ENCODE measurements at regions not wholly inside any gene's neighbourhood (a gene's known extent, or its start where the extent isn't known, plus 50 kb on each side); places are given as distances from the start of the nearest gene placed in this dataset.

DNA sequence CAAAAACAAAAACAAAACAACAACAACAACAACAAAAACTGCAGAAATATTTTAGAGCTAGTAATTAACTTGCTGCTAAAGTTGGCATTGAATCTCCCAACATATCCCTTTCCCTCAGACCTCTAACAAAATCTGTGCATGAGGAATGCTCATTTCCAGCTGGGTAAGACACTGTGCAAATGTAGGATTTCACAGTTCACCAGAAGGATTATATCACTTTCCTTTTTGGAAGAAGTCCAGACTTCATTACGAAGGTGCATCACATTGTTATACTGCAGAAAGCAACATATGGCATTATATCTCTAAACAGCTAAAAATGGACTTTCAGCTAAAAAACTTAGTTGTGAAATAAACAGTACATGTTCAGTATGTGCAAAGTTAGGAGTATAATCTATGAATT is 341.8 kb downstream of the FSCB start:
- intact Hi-C loops (cut with DNase I): no loop called here
- Histone ChIP-seq H3K4me3 (no peak overlapping the region), H3K27ac (no peak overlapping the region), H3K9me3 (peaks cover 0 to 6% (median 0%) of the 10 kb centered on the region in 12 donors), H3K36me3 (no peaks in the 10 kb centered on the region), H3K27me3 (no peaks in the 10 kb centered on the region), H3K4me1 (no peaks in the 10 kb centered on the region)
- no peak for ATAC-seq
- DNase-seq: no peak
- TF ChIP-seq POLR2A (IDR thresholded peaks at IDR 0.05): no peak
- TF ChIP-seq, protein P1, sequence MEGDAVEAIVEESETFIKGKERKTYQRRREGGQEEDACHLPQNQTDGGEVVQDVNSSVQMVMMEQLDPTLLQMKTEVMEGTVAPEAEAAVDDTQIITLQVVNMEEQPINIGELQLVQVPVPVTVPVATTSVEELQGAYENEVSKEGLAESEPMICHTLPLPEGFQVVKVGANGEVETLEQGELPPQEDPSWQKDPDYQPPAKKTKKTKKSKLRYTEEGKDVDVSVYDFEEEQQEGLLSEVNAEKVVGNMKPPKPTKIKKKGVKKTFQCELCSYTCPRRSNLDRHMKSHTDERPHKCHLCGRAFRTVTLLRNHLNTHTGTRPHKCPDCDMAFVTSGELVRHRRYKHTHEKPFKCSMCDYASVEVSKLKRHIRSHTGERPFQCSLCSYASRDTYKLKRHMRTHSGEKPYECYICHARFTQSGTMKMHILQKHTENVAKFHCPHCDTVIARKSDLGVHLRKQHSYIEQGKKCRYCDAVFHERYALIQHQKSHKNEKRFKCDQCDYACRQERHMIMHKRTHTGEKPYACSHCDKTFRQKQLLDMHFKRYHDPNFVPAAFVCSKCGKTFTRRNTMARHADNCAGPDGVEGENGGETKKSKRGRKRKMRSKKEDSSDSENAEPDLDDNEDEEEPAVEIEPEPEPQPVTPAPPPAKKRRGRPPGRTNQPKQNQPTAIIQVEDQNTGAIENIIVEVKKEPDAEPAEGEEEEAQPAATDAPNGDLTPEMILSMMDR (IDR thresholded peaks at IDR 0.05): no peak
- 24 to 43% (median 38%) methylated on average over 1 of the region's 1 CpG for WGBS, 4 donors

DNA sequence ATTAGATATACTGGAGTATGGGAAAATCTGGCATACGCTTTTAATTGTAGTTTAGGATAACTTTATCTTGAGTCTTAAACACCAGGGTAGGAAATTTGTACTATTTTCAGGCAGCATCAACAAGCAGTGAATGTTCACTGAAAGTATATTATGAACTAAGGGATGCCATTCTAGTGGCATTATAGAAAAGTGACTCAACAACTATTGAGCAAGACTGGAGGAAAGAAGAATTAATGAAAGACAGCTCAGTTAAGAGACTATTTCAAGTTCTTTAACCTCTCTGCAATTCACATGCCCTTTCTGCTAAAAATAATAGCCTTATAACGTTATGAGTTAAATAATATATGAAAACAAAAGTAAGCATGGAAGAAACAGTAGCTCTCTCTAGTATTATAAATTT is 343.1 kb downstream of the FSCB start:
- intact Hi-C loops (cut with DNase I): no loop called here
- H3K4me1 ChIP-seq: no peaks in the 10 kb centered on the region
- no peak overlapping the region for H3K27ac ChIP-seq
- H3K27me3 ChIP-seq: no peaks in the 10 kb centered on the region
- no peaks in the 10 kb centered on the region for H3K36me3 ChIP-seq
- no peak for ATAC-seq
- peaks cover 0 to 6% (median 0%) of the 10 kb centered on the region in 12 donors for H3K9me3 ChIP-seq
- DNase-seq: no peak
- no peak overlapping the region for H3K4me3 ChIP-seq
- no peak for TF ChIP-seq POLR2A (IDR thresholded peaks at IDR 0.05)
- TF ChIP-seq, protein P1 (IDR thresholded peaks at IDR 0.05): no peak
- 62 to 79% (median 74%) methylated on average over 2 of the region's 2 CpGs for WGBS, 4 donors

GRCh38 chr14:44162197-44162596 is 344.9 kb downstream of the FSCB start:
- WGBS, 4 donors: 80 to 87% (median 84%) methylated on average over 5 of the region's 5 CpGs
- no peak for DNase-seq
- intact Hi-C loops (cut with DNase I): no loop called here
- TF ChIP-seq, protein P1 (IDR thresholded peaks at IDR 0.05): no peak
- TF ChIP-seq POLR2A (IDR thresholded peaks at IDR 0.05): no peak
- Histone ChIP-seq H3K9me3 (peaks cover 0 to 6% (median 0%) of the 10 kb centered on the region in 12 donors), H3K27ac (no peak overlapping the region), H3K4me3 (no peak overlapping the region), H3K27me3 (no peaks in the 10 kb centered on the region), H3K36me3 (no peaks in the 10 kb centered on the region), H3K4me1 (no peaks in the 10 kb centered on the region)
- ATAC-seq: no peak

DNA sequence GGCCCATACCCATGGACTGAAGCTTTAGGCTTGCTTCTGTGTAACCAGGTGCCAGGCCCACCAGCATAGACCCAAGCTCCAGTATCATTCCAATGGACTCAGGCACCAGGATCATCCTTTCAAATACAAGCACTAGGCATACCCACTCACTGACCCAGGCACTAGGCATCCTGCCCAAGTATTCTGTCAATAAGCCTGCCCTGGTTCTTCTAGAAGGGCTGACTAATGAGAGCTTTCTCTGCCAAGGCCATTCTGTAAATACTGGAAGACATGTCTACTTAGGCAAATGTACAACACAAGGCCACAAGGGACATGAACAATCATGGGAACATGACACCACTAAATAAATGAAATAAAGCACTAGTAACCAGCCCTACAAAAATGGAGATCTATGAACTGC is 352.2 kb downstream of the FSCB start:
- H3K4me3 ChIP-seq: no peak overlapping the region
- ATAC-seq: no peak

More for the DNA sequence above, 352.2 kb downstream of the FSCB start:
- TF ChIP-seq POLR2A (IDR thresholded peaks at IDR 0.05): no peak
- TF ChIP-seq, protein P1 (IDR thresholded peaks at IDR 0.05): no peak
- Histone ChIP-seq H3K36me3 (no peaks in the 10 kb centered on the region), H3K9me3 (peaks cover 0 to 21% (median 0%) of the 10 kb centered on the region in 12 donors), H3K27me3 (no peaks in the 10 kb centered on the region), H3K27ac (no peak overlapping the region), H3K4me1 (no peaks in the 10 kb centered on the region)
- no peak for DNase-seq
- intact Hi-C loops (cut with DNase I): no loop called here
